GM13977 (cell line): ENCODE measurements at regions not wholly inside any gene's neighbourhood (a gene's known extent, or its start where the extent isn't known, plus 50 kb on each side); places are given as distances from the start of the nearest gene placed in this dataset.

Source experiments
- DNase-seq: peaks from one replicate; pipeline ENCODE4 v3.0.0; 2012; ENCODE audit warnings: low spot score
- CTCF ChIP-seq: IDR thresholded peaks from 2 replicates; pipeline ENCODE4 v1.5.1; 2012; ENCODE audit warnings: mild to moderate bottlenecking, control low read depth; ENCODE audit not compliant: insufficient read depth; ENCODE audit errors: extremely low read depth, missing control alignments
- in situ Hi-C: fragments of 300-500 bp; cut with MboI; formaldehyde crosslinking; loops from one replicate; pipeline ENCODE4 v1.12.0; 2022; ENCODE audit warnings: low sequenced_read_pairs, low pct_unique_long_range_greater_than_20kb, mixed read lengths, inconsistent platforms; ENCODE audit not compliant: unreplicated experiment

DNA sequence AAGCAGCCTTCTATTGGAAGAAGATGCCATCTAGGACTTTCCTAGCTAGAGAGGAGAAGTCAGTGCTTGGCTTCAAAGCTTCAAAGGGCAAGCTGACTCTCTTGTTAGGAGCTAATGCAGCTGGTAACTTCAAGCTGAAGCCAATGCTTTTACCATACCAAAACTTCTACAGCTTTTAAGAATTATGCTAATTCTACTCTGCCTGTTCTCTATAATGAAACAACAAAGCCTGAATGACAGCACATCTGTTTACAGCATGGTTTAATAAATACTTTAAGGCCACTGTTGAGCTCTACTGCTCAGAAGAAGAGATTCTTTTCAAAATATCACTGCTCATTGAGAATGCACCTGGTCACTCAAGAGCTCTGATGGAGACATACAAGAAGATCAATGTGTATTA, 951.9 kb upstream of the LRRN3 start:
- TF ChIP-seq CTCF = no peak
- in situ Hi-C loops = no loop called here
- DNase-seq = no peak

- in situ Hi-C loops = no loop called here
- no peak for DNase-seq
Measured at GRCh38 chr7:110142939-110143526, 947.9 kb upstream of the LRRN3 start.

GRCh38 chr7:110144599-110144998, 946.3 kb upstream of the LRRN3 start:
- no peak for TF ChIP-seq CTCF
- no peak for DNase-seq
- in situ Hi-C loops = no loop called here

More at GRCh38 chr7:110142939-110143526, 947.9 kb upstream of the LRRN3 start:
- no peak for TF ChIP-seq CTCF

- no peak for DNase-seq
- no peak for TF ChIP-seq CTCF
- in situ Hi-C loops = no loop called here
Measured at GRCh38 chr7:110148054-110148453, 942.9 kb upstream of the LRRN3 start.

GRCh38 chr7:110153222-110153621, 937.7 kb upstream of the LRRN3 start:
- in situ Hi-C loops = no loop called here
- DNase-seq = no peak
- TF ChIP-seq CTCF = no peak

GRCh38 chr7:110156511-110156910, 934.4 kb upstream of the LRRN3 start:
- no peak for TF ChIP-seq CTCF
- DNase-seq = no peak
- in situ Hi-C loops = no loop called here
